ENCODE measurements at regions not wholly inside any gene's neighbourhood (a gene's known extent, or its start where the extent isn't known, plus 50 kb on each side); places are given as distances from the start of the nearest gene placed in this dataset.

DNA sequence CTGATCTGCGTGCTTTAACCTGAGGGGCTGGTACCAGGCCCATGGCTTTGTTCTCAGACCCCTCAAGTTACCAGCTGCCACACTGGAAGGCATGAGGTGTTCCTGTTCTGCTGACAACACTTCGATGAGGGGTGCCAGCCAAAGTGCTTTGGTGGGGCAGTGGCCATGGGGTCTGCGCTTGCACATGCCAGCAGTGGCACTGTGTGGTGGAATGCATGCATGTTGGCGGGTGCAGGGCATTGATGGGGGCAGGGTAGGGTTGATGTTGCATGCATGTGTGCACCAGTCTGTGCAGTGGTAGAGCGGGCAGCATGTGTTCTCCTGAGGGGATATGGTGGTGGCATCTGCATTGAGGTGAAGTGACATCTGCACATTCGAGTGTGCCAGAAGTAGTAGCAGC lies 497.0 kb downstream of the SQOR start:
- TF ChIP-seq, protein P1, sequence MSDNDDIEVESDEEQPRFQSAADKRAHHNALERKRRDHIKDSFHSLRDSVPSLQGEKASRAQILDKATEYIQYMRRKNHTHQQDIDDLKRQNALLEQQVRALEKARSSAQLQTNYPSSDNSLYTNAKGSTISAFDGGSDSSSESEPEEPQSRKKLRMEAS (IDR thresholded peaks at IDR 0.05) = no peak
- no peak for TF ChIP-seq RAD21 (IDR thresholded peaks at IDR 0.05; ENCODE audit: low read depth)
- no peak for TF ChIP-seq EP300 (IDR thresholded peaks at IDR 0.05; ENCODE audit: borderline replicate concordance)
- no peak for TF ChIP-seq TAF1 (IDR thresholded peaks at IDR 0.05; ENCODE audit: low read depth)
- TF ChIP-seq EGR1 (IDR thresholded peaks at IDR 0.05) = no peak
- TF ChIP-seq TCF12 (IDR thresholded peaks at IDR 0.05; ENCODE audit: low read depth) = no peak
- TF ChIP-seq TEAD4 (IDR thresholded peaks at IDR 0.05) = no peak
- TF ChIP-seq CREB1 (IDR thresholded peaks at IDR 0.05; ENCODE audit: low read depth) = no peak
- TF ChIP-seq FOXM1 (IDR thresholded peaks at IDR 0.05; ENCODE audit: borderline replicate concordance, low read depth) = no peak
- TF ChIP-seq, protein P2, sequence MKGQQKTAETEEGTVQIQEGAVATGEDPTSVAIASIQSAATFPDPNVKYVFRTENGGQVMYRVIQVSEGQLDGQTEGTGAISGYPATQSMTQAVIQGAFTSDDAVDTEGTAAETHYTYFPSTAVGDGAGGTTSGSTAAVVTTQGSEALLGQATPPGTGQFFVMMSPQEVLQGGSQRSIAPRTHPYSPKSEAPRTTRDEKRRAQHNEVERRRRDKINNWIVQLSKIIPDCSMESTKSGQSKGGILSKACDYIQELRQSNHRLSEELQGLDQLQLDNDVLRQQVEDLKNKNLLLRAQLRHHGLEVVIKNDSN (IDR thresholded peaks at IDR 0.05) = no peak
- TF ChIP-seq YY1 (IDR thresholded peaks at IDR 0.05; ENCODE audit: low read depth) = no peak
- TF ChIP-seq, protein P3, sequence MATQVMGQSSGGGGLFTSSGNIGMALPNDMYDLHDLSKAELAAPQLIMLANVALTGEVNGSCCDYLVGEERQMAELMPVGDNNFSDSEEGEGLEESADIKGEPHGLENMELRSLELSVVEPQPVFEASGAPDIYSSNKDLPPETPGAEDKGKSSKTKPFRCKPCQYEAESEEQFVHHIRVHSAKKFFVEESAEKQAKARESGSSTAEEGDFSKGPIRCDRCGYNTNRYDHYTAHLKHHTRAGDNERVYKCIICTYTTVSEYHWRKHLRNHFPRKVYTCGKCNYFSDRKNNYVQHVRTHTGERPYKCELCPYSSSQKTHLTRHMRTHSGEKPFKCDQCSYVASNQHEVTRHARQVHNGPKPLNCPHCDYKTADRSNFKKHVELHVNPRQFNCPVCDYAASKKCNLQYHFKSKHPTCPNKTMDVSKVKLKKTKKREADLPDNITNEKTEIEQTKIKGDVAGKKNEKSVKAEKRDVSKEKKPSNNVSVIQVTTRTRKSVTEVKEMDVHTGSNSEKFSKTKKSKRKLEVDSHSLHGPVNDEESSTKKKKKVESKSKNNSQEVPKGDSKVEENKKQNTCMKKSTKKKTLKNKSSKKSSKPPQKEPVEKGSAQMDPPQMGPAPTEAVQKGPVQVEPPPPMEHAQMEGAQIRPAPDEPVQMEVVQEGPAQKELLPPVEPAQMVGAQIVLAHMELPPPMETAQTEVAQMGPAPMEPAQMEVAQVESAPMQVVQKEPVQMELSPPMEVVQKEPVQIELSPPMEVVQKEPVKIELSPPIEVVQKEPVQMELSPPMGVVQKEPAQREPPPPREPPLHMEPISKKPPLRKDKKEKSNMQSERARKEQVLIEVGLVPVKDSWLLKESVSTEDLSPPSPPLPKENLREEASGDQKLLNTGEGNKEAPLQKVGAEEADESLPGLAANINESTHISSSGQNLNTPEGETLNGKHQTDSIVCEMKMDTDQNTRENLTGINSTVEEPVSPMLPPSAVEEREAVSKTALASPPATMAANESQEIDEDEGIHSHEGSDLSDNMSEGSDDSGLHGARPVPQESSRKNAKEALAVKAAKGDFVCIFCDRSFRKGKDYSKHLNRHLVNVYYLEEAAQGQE (IDR thresholded peaks at IDR 0.05; ENCODE audit: low read depth) = no peak
- no peak for TF ChIP-seq CEBPB (IDR thresholded peaks at IDR 0.05)
- no peak for TF ChIP-seq ZBTB7A (IDR thresholded peaks at IDR 0.05; ENCODE audit: low read depth)

DNA sequence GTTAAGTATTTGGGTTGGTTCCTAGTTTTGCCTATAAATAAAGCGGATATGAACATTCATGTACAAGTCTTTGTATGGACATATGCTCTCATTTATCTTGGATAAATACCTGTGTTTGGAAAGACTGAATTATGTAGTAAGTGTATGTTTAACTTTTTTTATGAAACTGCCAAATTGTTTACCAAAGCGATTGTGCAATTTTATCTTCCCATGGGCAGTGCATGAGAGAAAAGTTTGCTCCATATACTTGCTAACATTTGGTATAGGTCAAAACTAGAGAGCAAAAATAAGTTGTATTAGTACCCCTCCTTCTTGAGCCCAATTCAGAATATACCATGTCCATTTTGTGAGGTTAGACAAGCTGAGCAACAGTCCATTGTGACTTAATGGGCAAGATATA lies 502.6 kb downstream of the SQOR start:
- TF ChIP-seq, protein P2 (IDR thresholded peaks at IDR 0.05) = no peak
- TF ChIP-seq RAD21 (IDR thresholded peaks at IDR 0.05; ENCODE audit: low read depth) = no peak
- TF ChIP-seq, protein P1 (IDR thresholded peaks at IDR 0.05) = no peak

DNA sequence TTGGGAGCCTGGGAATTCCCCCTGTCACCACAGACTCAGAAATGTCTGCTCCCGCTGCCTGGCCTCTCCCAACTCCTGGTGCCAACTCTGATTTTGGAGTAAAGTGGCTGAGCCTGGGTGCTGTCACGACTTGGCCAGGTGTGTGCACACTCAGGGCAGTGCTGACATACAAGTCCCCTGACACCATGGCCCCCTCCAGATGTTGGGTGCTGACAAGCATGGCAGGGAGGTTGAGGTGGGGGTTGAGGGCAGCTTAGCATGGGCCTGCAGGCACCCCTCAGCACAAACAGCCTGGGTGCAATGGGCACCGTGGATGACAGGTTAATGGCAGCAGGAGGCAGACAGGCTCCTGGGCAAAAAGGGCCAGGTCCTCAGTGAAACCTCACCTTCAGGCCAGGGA lies 511.2 kb downstream of the SQOR start:
- TF ChIP-seq YY1 (IDR thresholded peaks at IDR 0.05; ENCODE audit: low read depth) = no peak
- TF ChIP-seq CEBPB (IDR thresholded peaks at IDR 0.05) = no peak
- TF ChIP-seq, protein P1 (IDR thresholded peaks at IDR 0.05) = no peak
- TF ChIP-seq, protein P3 (IDR thresholded peaks at IDR 0.05; ENCODE audit: low read depth) = no peak
- TF ChIP-seq, protein P2 (IDR thresholded peaks at IDR 0.05) = no peak
- TF ChIP-seq EGR1 (IDR thresholded peaks at IDR 0.05) = no peak
- no peak for TF ChIP-seq EP300 (IDR thresholded peaks at IDR 0.05; ENCODE audit: borderline replicate concordance)
- TF ChIP-seq TAF1 (IDR thresholded peaks at IDR 0.05; ENCODE audit: low read depth) = no peak
- TF ChIP-seq NFIC (IDR thresholded peaks at IDR 0.05) = no peak
- no peak for TF ChIP-seq TCF12 (IDR thresholded peaks at IDR 0.05; ENCODE audit: low read depth)
- TF ChIP-seq RAD21 (IDR thresholded peaks at IDR 0.05; ENCODE audit: low read depth) = no peak
- no peak for TF ChIP-seq TEAD4 (IDR thresholded peaks at IDR 0.05)
- no peak for TF ChIP-seq CREB1 (IDR thresholded peaks at IDR 0.05; ENCODE audit: low read depth)
- TF ChIP-seq ZBTB7A (IDR thresholded peaks at IDR 0.05; ENCODE audit: low read depth) = no peak
- no peak for TF ChIP-seq FOXM1 (IDR thresholded peaks at IDR 0.05; ENCODE audit: borderline replicate concordance, low read depth)

DNA sequence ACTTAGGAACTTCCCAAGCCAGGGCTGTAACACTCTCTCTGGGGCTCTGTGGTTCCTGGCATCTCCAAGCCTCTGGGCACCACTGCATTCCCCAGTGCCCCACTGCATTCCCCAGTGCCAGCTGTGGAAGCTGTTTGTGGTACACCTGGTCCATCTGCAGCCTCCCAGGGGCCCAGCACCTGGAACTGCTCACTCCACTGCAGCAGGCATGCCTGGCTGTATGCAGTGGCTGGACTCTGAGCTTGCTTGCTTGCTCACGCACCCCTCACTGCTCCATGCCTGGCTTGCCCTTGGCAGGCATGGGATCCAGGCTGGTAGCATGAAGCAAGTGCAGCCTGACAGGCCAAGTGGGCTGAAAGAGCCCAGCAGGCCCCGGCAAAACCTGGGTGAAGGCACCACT lies 512.1 kb downstream of the SQOR start:
- TF ChIP-seq TAF1 (IDR thresholded peaks at IDR 0.05; ENCODE audit: low read depth) = no peak
- no peak for TF ChIP-seq CEBPB (IDR thresholded peaks at IDR 0.05)
- TF ChIP-seq FOXM1 (IDR thresholded peaks at IDR 0.05; ENCODE audit: borderline replicate concordance, low read depth) = no peak
- no peak for TF ChIP-seq ZBTB7A (IDR thresholded peaks at IDR 0.05; ENCODE audit: low read depth)
- TF ChIP-seq CREB1 (IDR thresholded peaks at IDR 0.05; ENCODE audit: low read depth) = no peak
- TF ChIP-seq NFIC (IDR thresholded peaks at IDR 0.05) = no peak
- no peak for TF ChIP-seq EGR1 (IDR thresholded peaks at IDR 0.05)

DNA sequence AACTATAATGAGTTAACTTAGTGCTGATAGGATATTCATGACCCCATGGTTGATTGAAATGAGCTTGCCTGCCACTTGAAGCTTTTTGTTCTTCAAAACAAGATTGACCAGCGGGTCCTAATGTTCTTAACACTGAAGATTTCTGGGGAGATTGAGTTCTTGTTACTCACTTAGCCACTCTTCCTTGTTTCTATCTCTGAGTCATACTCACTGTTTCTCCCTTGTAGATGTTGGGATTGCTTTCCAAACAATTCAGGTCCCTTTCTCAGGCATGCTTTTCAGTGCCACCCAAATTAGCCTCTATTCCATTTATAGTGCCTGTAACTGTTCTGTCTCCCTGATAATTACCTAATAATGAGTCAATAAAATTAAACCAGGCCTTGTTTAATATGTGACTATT lies 517.0 kb downstream of the SQOR start:
- TF ChIP-seq TAF1 (IDR thresholded peaks at IDR 0.05; ENCODE audit: low read depth) (no peak), NFIC (IDR thresholded peaks at IDR 0.05) (no peak), EGR1 (IDR thresholded peaks at IDR 0.05) (no peak), CEBPB (IDR thresholded peaks at IDR 0.05) (no peak), TEAD4 (IDR thresholded peaks at IDR 0.05) (no peak), FOXM1 (IDR thresholded peaks at IDR 0.05; ENCODE audit: borderline replicate concordance, low read depth) (no peak), CREB1 (IDR thresholded peaks at IDR 0.05; ENCODE audit: low read depth) (no peak), TCF12 (IDR thresholded peaks at IDR 0.05; ENCODE audit: low read depth) (no peak)
- TF ChIP-seq, protein P3 (IDR thresholded peaks at IDR 0.05; ENCODE audit: low read depth) = no peak
- TF ChIP-seq, protein P2 (IDR thresholded peaks at IDR 0.05) = no peak
